IMR-90 (cell line): ENCODE measurements at regions not wholly inside any gene's neighbourhood (a gene's known extent, or its start where the extent isn't known, plus 50 kb on each side); places are given as distances from the start of the nearest gene placed in this dataset.

ENCODE experiments used
- ATAC-seq: fragments of 200-7000 bp; cut with Tn5 transposase; 2 replicates; pipeline ENCODE4 v1.9.1; 2020; ENCODE audit warnings: low read depth, mild to moderate bottlenecking, moderate library complexity
- BruUV-seq: library from RNA; stranded (reverse); fragments of 400-500 nt; replicated peaks from 2 replicates; lab custom pipeline; 2021; lab: Mats Ljungman, UMichigan
- CTCF ChIA-PET: fragments of 300-600 bp; formaldehyde crosslinking; extraction: SDS; loops from one replicate; lab custom pipeline; 2021; ENCODE audit warnings: antibody characterized with exemption; lab: Yijun Ruan, JAX
- POLR2A ChIA-PET: fragments of 300-600 bp; sonication (Branson Sonifier 250); formaldehyde crosslinking; loops from one replicate; lab custom pipeline; 2022; ENCODE audit warnings: antibody characterized with exemption; ENCODE audit not compliant: unreplicated experiment; lab: Charles Lee
- DNase-seq: peaks from one replicate; pipeline ENCODE4 v3.0.0; 2013
- H2AFZ ChIP-seq: replicated peaks from 2 replicates; pipeline ENCODE3; 2013; ENCODE audit warnings: low read length, mild to moderate bottlenecking; ENCODE audit not compliant: poor library complexity
- H2AK5ac ChIP-seq: 2 replicates; pipeline ENCODE4 v1.6.1; 2013; ENCODE audit warnings: low read depth, low read length, inconsistent platforms
- H2AK9ac ChIP-seq: replicated peaks from 2 replicates; pipeline ENCODE3; 2013; ENCODE audit warnings: mild to moderate bottlenecking, low read depth, low read length, moderate library complexity; ENCODE audit not compliant: poor library complexity
- H2BK120ac ChIP-seq: 2 replicates; pipeline ENCODE4 v1.6.1; 2013; ENCODE audit warnings: low read depth, low read length, inconsistent platforms
- H2BK15ac ChIP-seq: 3 replicates; pipeline ENCODE4 v1.6.1; 2013; ENCODE audit warnings: low read depth, low read length, inconsistent platforms
- H2BK20ac ChIP-seq: 2 replicates; pipeline ENCODE4 v1.6.1; 2013; ENCODE audit warnings: low read depth, mild to moderate bottlenecking, inconsistent platforms, low read length, moderate library complexity
- H2BK5ac ChIP-seq: 2 replicates; pipeline ENCODE4 v1.6.1; 2013; ENCODE audit warnings: mild to moderate bottlenecking, low read depth, low read length, inconsistent platforms; ENCODE audit not compliant: poor library complexity, severe bottlenecking
- H3K14ac ChIP-seq: replicated peaks from 2 replicates; pipeline ENCODE4 v1.6.1; 2013; ENCODE audit warnings: low read depth, low read length, inconsistent platforms
- H3K18ac ChIP-seq: 2 replicates; pipeline ENCODE4 v1.6.1; 2013; ENCODE audit warnings: low read depth, low read length, control low read depth
- H3K23ac ChIP-seq: 2 replicates; pipeline ENCODE4 v1.6.1; 2013; ENCODE audit warnings: low read depth, low read length, inconsistent platforms
- H3K27ac ChIP-seq: 2 replicates; pipeline ENCODE4 v1.5.1; 2013; ENCODE audit warnings: mild to moderate bottlenecking, control low read depth, low read length; ENCODE audit not compliant: insufficient read depth
- H3K27me3 ChIP-seq: 2 replicates; pipeline ENCODE4 v1.6.1; 2013; ENCODE audit warnings: low read length; ENCODE audit not compliant: control insufficient read depth, insufficient read depth
- H3K36me3 ChIP-seq: 2 replicates; pipeline ENCODE4 v1.6.1; 2013; ENCODE audit warnings: low read length, mixed read lengths; ENCODE audit not compliant: control insufficient read depth, insufficient read depth
- H3K4ac ChIP-seq: 2 replicates; pipeline ENCODE4 v1.6.1; 2013; ENCODE audit warnings: low read depth, low read length, inconsistent platforms
- H3K4me1 ChIP-seq: 2 replicates; pipeline ENCODE4 v1.6.1; 2013; ENCODE audit warnings: low read length, mixed read lengths; ENCODE audit not compliant: control insufficient read depth, insufficient read depth
- H3K4me2 ChIP-seq: 2 replicates; pipeline ENCODE4 v1.6.1; 2013; ENCODE audit warnings: low read depth, mild to moderate bottlenecking, control low read depth, low read length, moderate library complexity
- H3K4me3 ChIP-seq: 2 replicates; pipeline ENCODE4 v1.5.1; 2013; ENCODE audit warnings: low read depth, mild to moderate bottlenecking, control low read depth, low read length, moderate library complexity; ENCODE audit not compliant: insufficient read depth
- H3K56ac ChIP-seq: 2 replicates; pipeline ENCODE4 v1.6.1; 2013; ENCODE audit warnings: low read length, inconsistent platforms; ENCODE audit not compliant: insufficient read depth; ENCODE audit errors: extremely low read depth
- H3K79me1 ChIP-seq, 2 experiments: 2 replicates each; pipeline ENCODE4 v1.6.1; 2013; ENCODE audit warnings: low read length in 2 of 2, inconsistent platforms in 1 of 2, low read depth in 1 of 2
- H3K9ac ChIP-seq: 2 replicates; pipeline ENCODE4 v1.6.1; 2013; ENCODE audit warnings: low read depth, low read length, control low read depth
- H3K9me1 ChIP-seq: 2 replicates; pipeline ENCODE4 v1.6.1; 2013; ENCODE audit warnings: low read length, inconsistent platforms; ENCODE audit not compliant: insufficient read depth
- H3K9me3 ChIP-seq: 2 replicates; pipeline ENCODE4 v1.6.1; 2013; ENCODE audit warnings: low read length; ENCODE audit not compliant: control insufficient read depth, insufficient read depth
- H4K20me1 ChIP-seq: 2 replicates; pipeline ENCODE4 v1.6.1; 2013; ENCODE audit warnings: low read length, inconsistent platforms; ENCODE audit not compliant: insufficient read depth
- H4K5ac ChIP-seq: 2 replicates; pipeline ENCODE4 v1.6.1; 2013; ENCODE audit warnings: mild to moderate bottlenecking, low read depth, low read length, control low read depth
- H4K8ac ChIP-seq, 2 experiments: 2 replicates each; pipeline ENCODE4 v1.6.1; 2013; ENCODE audit warnings: low read depth in 2 of 2, low read length in 2 of 2, control low read depth in 1 of 2, inconsistent platforms in 1 of 2
- H4K91ac ChIP-seq: 2 replicates; pipeline ENCODE4 v1.6.1; 2013; ENCODE audit warnings: low read depth, low read length, inconsistent platforms; ENCODE audit not compliant: insufficient read depth
- MAFK ChIP-seq: IDR thresholded peaks from 2 replicates; pipeline ENCODE4 v1.6.1; 2012; ENCODE audit warnings: low read depth, low read length, improper control_type of control experiment
- MXI1 ChIP-seq: IDR thresholded peaks from 2 replicates; pipeline ENCODE4 v1.6.1; 2012; ENCODE audit warnings: low read depth, mild to moderate bottlenecking, low read length, moderate library complexity, borderline replicate concordance
- RCOR1 ChIP-seq: IDR thresholded peaks from 2 replicates; pipeline ENCODE4 v1.6.1; 2012; ENCODE audit warnings: mild to moderate bottlenecking, low read length, improper control_type of control experiment; ENCODE audit not compliant: insufficient replicate concordance
- WGBS, 2 experiments: methylation state at CpG; one replicate each; pipeline versions ENCODE4 v1.1.5 to v1.1.7; 2013; ENCODE audit warnings: missing lambda C conversion rate in 2 of 2; ENCODE audit not compliant: insufficient read length in 1 of 2; ENCODE audit errors: extremely low coverage in 2 of 2; 5-methylcytosine and 5-hydroxymethylcytosine counted together
- dilution Hi-C: fragments of 300-500 bp; cut with HindIII; formaldehyde crosslinking; loops from one replicate; pipeline ENCODE4 v1.14.3; 2018; ENCODE audit warnings: low sequenced_read_pairs; ENCODE audit not compliant: unreplicated experiment
- in situ Hi-C: fragments of 300-500 bp; cut with MboI; formaldehyde crosslinking; loops from 3 replicates; pipeline ENCODE4 v1.14.3; 2019; ENCODE audit warnings: low sequenced_read_pairs, inconsistent platforms, mixed read lengths
- intact Hi-C: fragments of 100-400 bp; cut with micrococcal nuclease; formaldehyde crosslinking; loops from 2 replicates; pipeline ENCODE4 v1.10.0; 2022

GRCh38 chr18:68445136-68445535, 269.8 kb downstream of the TMX3 start:
- in situ Hi-C loops = no loop called here
- no peak overlapping the region for H3K56ac ChIP-seq
- BruUV-seq = no TSS peak
- no peak overlapping the region for H3K9ac ChIP-seq
- H3K4me2 ChIP-seq = no peak overlapping the region
- no peak overlapping the region for H3K4ac ChIP-seq
- H3K36me3 ChIP-seq = no peaks in the 10 kb centered on the region
- no peaks in the 10 kb centered on the region for H3K9me3 ChIP-seq
- no peaks in the 10 kb centered on the region for H4K20me1 ChIP-seq
- H2BK5ac ChIP-seq = no peak overlapping the region
- H3K14ac ChIP-seq = no peak overlapping the region
- no peaks in the 10 kb centered on the region for H3K79me1 ChIP-seq
- no peak overlapping the region for H3K18ac ChIP-seq
- no peak overlapping the region for H4K8ac ChIP-seq
- POLR2A ChIA-PET = no interaction called here
- CTCF ChIA-PET = no interaction called here
- no peak overlapping the region for H3K23ac ChIP-seq
- dilution Hi-C loops = no loop called here
- no peak overlapping the region for H2AK9ac ChIP-seq
- H4K91ac ChIP-seq = no peak overlapping the region
- intact Hi-C loops = no loop called here
- no peak overlapping the region for H2AK5ac ChIP-seq
- peaks cover 7% of the 10 kb centered on the region for H3K9me1 ChIP-seq
- no peak overlapping the region for H2BK120ac ChIP-seq
- H3K27me3 ChIP-seq = no peaks in the 10 kb centered on the region
- DNase-seq (no peak), ATAC-seq (no peak)
- peak overlapping the region; percentile 13; the same call in 1 of the 3 replicates for H2BK15ac ChIP-seq
- no peak overlapping the region for H4K5ac ChIP-seq
- WGBS, 2 experiments = no CpG with 5 or more reads among the region's 4 CpGs
- peaks cover 11% of the 10 kb centered on the region; the same call in 1 of the 2 replicates for H3K4me1 ChIP-seq
- no peak overlapping the region for H2BK20ac ChIP-seq
- no peak overlapping the region for H2AFZ ChIP-seq
- TF ChIP-seq RCOR1 (no peak), MAFK (no peak), MXI1 (no peak)
- no peak overlapping the region for H3K27ac ChIP-seq
- H3K4me3 ChIP-seq = no peak overlapping the region
